ENCODE measurements at regions not wholly inside any gene's neighbourhood (a gene's known extent, or its start where the extent isn't known, plus 50 kb on each side); places are given as distances from the start of the nearest gene placed in this dataset.

GRCh38 chr5:54829676-54830535, 155.5 kb downstream of the ESM1 start:
- Mint-ChIP-seq H3K27me3 (ENCODE audit: low read depth) (peaks cover 39% of the 10 kb centered on the region), H3K36me3 (ENCODE audit: low read depth) (no peaks in the 10 kb centered on the region), H3K9me3 (no peaks in the 10 kb centered on the region), H3K4me3 (no peak overlapping the region), H3K4me1 (ENCODE audit: low read depth) (peaks cover 17% of the 10 kb centered on the region), H3K27ac (no peak overlapping the region)

- Mint-ChIP-seq H3K27ac (no peak overlapping the region), H3K4me3 (no peak overlapping the region), H3K36me3 (ENCODE audit: low read depth) (peaks cover under 1% of the 10 kb centered on the region), H3K9me3 (no peaks in the 10 kb centered on the region), H3K4me1 (ENCODE audit: low read depth) (peaks cover 16% of the 10 kb centered on the region), H3K27me3 (ENCODE audit: low read depth) (peaks cover 41% of the 10 kb centered on the region)
These were observed 156.3 kb downstream of the ESM1 start for GRCh38 chr5:54829102-54829501.

GRCh38 chr5:54828151-54828550, 157.2 kb downstream of the ESM1 start:
- Mint-ChIP-seq H3K9me3 (no peaks in the 10 kb centered on the region), H3K27ac (no peak overlapping the region), H3K27me3 (ENCODE audit: low read depth) (peaks cover 44% of the 10 kb centered on the region), H3K36me3 (ENCODE audit: low read depth) (peaks cover 3% of the 10 kb centered on the region), H3K4me1 (ENCODE audit: low read depth) (peaks cover 9% of the 10 kb centered on the region), H3K4me3 (no peak overlapping the region)

- peaks cover 54% of the 10 kb centered on the region for H3K27me3 Mint-ChIP-seq (ENCODE audit: low read depth)
- no peak overlapping the region for H3K27ac Mint-ChIP-seq
- no peak overlapping the region for H3K4me3 Mint-ChIP-seq
- peaks cover 3% of the 10 kb centered on the region for H3K36me3 Mint-ChIP-seq (ENCODE audit: low read depth)
- H3K4me1 Mint-ChIP-seq (ENCODE audit: low read depth) = no peaks in the 10 kb centered on the region
- H3K9me3 Mint-ChIP-seq = no peaks in the 10 kb centered on the region
These were observed 160.4 kb downstream of the ESM1 start for GRCh38 chr5:54825005-54825404.

- Mint-ChIP-seq H3K27me3 (ENCODE audit: low read depth) (peaks cover 49% of the 10 kb centered on the region), H3K9me3 (peaks cover 5% of the 10 kb centered on the region), H3K36me3 (ENCODE audit: low read depth) (peaks cover 3% of the 10 kb centered on the region), H3K4me1 (ENCODE audit: low read depth) (no peaks in the 10 kb centered on the region), H3K4me3 (no peak overlapping the region), H3K27ac (no peak overlapping the region)
These were observed 162.4 kb downstream of the ESM1 start for GRCh38 chr5:54823006-54823405.

DNA sequence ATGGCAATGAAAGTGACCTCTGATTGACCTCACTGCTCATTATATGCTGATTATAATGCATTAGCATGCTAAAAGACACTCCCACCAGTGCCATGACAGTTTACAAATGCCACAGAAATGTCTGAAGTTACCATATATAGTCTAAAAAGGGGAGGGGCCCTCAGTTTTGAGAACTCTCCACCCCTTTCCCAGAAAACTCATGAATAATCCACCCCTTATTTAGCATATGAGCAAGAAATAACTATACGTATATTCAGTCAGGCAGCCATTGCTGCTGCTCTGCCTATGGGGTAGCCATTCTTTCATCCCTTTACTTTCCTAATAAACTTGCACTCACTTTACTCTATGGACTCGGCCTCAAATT, 163.1 kb downstream of the ESM1 start:
- H3K4me3 Mint-ChIP-seq = no peak overlapping the region

DNA sequence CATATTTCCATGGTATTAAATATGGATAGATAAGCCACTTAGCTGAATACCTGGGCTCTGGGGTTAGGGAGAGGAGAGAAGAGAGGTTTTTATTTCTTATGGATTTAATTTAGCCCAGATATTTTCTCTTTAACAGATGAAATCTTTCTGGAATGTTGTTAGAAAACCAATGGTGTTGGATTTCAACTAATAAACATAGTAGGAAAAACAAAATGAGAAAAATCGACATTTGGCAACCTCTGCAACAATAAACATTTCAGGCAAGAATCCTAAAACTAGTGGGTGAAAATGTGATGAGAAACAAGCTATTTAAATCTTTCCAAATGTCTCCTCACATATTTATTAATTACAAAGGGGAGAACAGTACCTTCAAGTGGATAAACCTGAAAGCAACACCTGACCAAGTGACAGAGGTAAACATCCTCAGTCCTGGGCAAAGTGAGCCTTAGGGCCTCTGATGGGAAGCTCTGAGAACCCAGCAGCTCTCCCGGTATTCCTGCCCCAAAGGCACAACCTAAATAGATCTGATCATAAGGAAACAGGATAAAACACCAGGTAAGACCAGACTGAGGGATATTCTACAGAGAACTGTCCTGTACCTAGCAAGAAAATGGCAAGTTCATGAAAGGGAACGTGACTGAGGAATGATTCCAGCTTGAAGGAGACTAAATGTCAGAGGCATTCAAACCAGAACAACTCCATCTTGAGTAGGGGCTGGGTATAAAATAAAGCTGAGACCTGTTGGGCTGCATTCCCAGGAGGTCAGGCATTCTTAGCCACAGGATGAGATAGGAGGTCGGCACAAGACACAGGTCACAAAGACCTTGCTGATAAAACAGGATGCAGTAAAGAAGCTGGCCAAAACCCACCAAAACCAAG, 163.7 kb downstream of the ESM1 start:
- Mint-ChIP-seq H3K4me3 (no peak overlapping the region), H3K36me3 (ENCODE audit: low read depth) (peaks cover 3% of the 10 kb centered on the region), H3K27me3 (ENCODE audit: low read depth) (peaks cover 42% of the 10 kb centered on the region), H3K4me1 (ENCODE audit: low read depth) (no peaks in the 10 kb centered on the region), H3K9me3 (peaks cover 5% of the 10 kb centered on the region), H3K27ac (no peak overlapping the region)

More for the DNA sequence above, 163.1 kb downstream of the ESM1 start:
- peaks cover 3% of the 10 kb centered on the region for H3K36me3 Mint-ChIP-seq (ENCODE audit: low read depth)
- H3K27me3 Mint-ChIP-seq (ENCODE audit: low read depth) = peaks cover 47% of the 10 kb centered on the region
- H3K9me3 Mint-ChIP-seq = peaks cover 5% of the 10 kb centered on the region
- H3K4me1 Mint-ChIP-seq (ENCODE audit: low read depth) = no peaks in the 10 kb centered on the region
- no peak overlapping the region for H3K27ac Mint-ChIP-seq

DNA sequence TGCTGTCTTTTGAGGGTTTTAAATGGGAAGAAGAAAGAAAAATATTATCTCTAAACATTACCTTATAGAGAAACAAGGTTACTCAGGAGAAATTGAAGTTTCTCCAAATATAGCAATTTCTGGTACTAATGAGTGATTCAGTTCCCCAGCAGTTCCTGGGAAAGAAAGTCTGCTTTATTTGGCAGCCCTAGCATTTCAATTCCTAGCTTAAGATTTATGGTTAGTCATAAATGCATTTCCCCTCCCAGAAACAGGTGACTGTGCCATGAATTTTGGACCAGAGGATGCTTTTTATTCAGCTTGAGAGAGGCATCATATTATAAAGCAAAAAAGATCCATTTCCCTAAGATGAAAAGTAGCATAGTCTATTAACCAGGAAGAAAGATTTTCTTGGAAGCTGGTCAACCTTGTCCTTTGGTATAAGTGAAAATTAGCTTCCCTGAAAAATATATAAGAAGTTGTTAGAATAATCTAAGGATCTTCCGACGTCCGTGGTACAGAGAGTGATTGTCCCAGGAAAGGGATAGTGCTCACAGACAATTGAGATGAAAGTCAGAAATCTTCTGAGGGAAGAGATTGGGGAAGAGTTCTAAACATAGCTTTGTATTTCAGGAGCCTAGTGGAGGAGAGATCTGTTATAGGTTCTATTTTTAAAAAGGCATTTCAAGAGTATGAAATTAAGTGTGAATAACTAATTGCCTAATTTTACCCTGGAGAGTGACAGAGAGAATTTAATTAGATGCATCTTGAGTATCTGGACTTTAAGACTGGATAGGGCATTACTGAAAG, 164.9 kb downstream of the ESM1 start:
- peaks cover 9% of the 10 kb centered on the region for H3K9me3 Mint-ChIP-seq
- H3K27me3 Mint-ChIP-seq (ENCODE audit: low read depth) = peaks cover 38% of the 10 kb centered on the region
- peaks cover 3% of the 10 kb centered on the region for H3K36me3 Mint-ChIP-seq (ENCODE audit: low read depth)
- no peak overlapping the region for H3K4me3 Mint-ChIP-seq
- H3K27ac Mint-ChIP-seq = no peak overlapping the region
- H3K4me1 Mint-ChIP-seq (ENCODE audit: low read depth) = no peaks in the 10 kb centered on the region

DNA sequence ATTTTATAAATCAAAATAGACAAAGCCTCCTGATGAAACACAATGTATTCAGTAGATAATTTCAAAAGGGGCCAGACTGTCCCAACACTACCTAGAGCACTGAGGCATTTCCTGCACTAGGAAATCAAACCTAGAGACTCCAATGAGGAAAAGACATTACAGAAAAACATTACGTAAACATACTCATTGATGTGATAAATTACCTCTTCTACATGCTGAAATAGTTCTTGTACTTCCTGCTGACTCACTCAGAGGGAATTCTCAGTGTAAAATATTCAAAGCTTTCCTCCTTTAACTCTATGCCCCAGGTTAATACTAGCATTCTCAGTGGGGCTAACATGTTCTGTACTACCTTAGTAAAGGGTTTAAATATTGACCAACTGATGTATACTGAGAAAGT, 178.0 kb downstream of the ESM1 start:
- Mint-ChIP-seq H3K9me3 (peaks cover 3% of the 10 kb centered on the region), H3K27me3 (ENCODE audit: low read depth) (no peaks in the 10 kb centered on the region), H3K4me1 (ENCODE audit: low read depth) (peaks cover 4% of the 10 kb centered on the region), H3K36me3 (ENCODE audit: low read depth) (peaks cover 2% of the 10 kb centered on the region), H3K4me3 (no peak overlapping the region), H3K27ac (no peak overlapping the region)

DNA sequence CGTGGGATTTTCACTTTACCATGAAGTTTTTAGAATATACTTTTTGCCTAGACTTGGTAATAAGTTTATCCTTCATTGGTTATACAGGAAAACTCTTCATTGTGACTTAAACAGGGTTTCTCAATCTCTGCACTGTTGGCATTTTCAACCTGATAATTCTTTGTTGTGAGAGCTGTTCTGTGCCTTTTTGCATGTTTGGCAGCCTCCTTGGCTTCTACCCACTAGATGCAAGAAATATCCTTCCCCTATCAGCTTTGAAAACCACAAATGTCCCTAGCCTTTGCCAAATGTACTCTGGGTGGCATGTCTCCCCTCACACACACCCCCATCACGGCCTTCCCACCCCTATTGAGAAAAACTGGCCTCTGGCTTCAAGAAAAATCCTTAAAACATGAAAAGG, 180.9 kb downstream of the ESM1 start:
- peaks cover 3% of the 10 kb centered on the region for H3K9me3 Mint-ChIP-seq
- peaks cover 2% of the 10 kb centered on the region for H3K36me3 Mint-ChIP-seq (ENCODE audit: low read depth)
- H3K4me3 Mint-ChIP-seq = no peak overlapping the region
- no peak overlapping the region for H3K27ac Mint-ChIP-seq
- peaks cover 7% of the 10 kb centered on the region for H3K4me1 Mint-ChIP-seq (ENCODE audit: low read depth)
- no peaks in the 10 kb centered on the region for H3K27me3 Mint-ChIP-seq (ENCODE audit: low read depth)

- Mint-ChIP-seq H3K4me3 (no peak overlapping the region), H3K4me1 (ENCODE audit: low read depth) (peaks cover 7% of the 10 kb centered on the region), H3K27me3 (ENCODE audit: low read depth) (no peaks in the 10 kb centered on the region), H3K36me3 (ENCODE audit: low read depth) (peaks cover 2% of the 10 kb centered on the region), H3K27ac (no peak overlapping the region), H3K9me3 (peaks cover 3% of the 10 kb centered on the region)
These were observed 181.3 kb downstream of the ESM1 start for GRCh38 chr5:54804086-54804485.

GRCh38 chr5:54803471-54804011, 181.9 kb downstream of the ESM1 start:
- no peak overlapping the region for H3K4me3 Mint-ChIP-seq
- H3K4me1 Mint-ChIP-seq (ENCODE audit: low read depth) = peaks cover 7% of the 10 kb centered on the region
- H3K27ac Mint-ChIP-seq = no peak overlapping the region
- H3K36me3 Mint-ChIP-seq (ENCODE audit: low read depth) = peaks cover 2% of the 10 kb centered on the region
- no peaks in the 10 kb centered on the region for H3K27me3 Mint-ChIP-seq (ENCODE audit: low read depth)
- peaks cover 3% of the 10 kb centered on the region for H3K9me3 Mint-ChIP-seq

GRCh38 chr5:54799645-54800044, 185.7 kb downstream of the ESM1 start:
- Mint-ChIP-seq H3K27me3 (ENCODE audit: low read depth) (peaks cover 10% of the 10 kb centered on the region), H3K4me1 (ENCODE audit: low read depth) (peaks cover 24% of the 10 kb centered on the region), H3K4me3 (no peak overlapping the region), H3K36me3 (ENCODE audit: low read depth) (peaks cover 4% of the 10 kb centered on the region), H3K9me3 (peaks cover 9% of the 10 kb centered on the region), H3K27ac (no peak overlapping the region)

DNA sequence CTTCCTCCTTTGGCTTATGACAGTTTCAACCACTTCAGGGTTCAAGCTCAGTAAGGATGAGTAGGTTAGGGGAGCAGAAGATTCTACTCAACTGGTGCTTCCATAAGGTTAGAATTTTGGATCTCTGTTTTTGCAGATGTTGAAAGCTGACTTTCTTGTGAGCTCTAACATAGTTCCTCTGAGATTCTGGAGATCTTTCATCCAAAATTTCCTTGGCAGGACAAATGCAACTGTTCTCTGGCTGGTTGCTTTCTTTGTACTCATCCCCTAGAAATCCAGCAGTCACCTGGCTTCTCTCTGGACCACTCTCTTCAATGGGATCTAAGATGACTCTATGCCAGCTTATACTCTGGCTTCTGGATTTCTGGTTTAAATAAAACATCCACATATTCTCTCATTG, 189.6 kb downstream of the ESM1 start:
- Mint-ChIP-seq H3K36me3 (ENCODE audit: low read depth) (peaks cover 11% of the 10 kb centered on the region), H3K9me3 (peaks cover 18% of the 10 kb centered on the region), H3K4me1 (ENCODE audit: low read depth) (peaks cover 41% of the 10 kb centered on the region), H3K27ac (peak overlapping the region; percentile 34), H3K27me3 (ENCODE audit: low read depth) (peaks cover 18% of the 10 kb centered on the region), H3K4me3 (no peak overlapping the region)
